Osteoblast (primary cell): ENCODE measurements at regions not wholly inside any gene's neighbourhood (a gene's known extent, or its start where the extent isn't known, plus 50 kb on each side); places are given as distances from the start of the nearest gene placed in this dataset.

Source experiments
- DNase-seq: peaks from one replicate; pipeline ENCODE4 v3.0.0; 2011; ENCODE audit warnings: low spot score, mixed read lengths; ENCODE audit not compliant: insufficient read length; ENCODE audit errors: missing footprints
- H2AFZ ChIP-seq: 2 replicates; pipeline ENCODE4 v1.6.0; 2011; ENCODE audit warnings: mild to moderate bottlenecking, low read length
- H3K27ac ChIP-seq: 2 replicates; pipeline ENCODE4 v1.5.1; 2011; ENCODE audit warnings: mild to moderate bottlenecking, low read depth, low read length, moderate library complexity
- H3K27me3 ChIP-seq: 2 replicates; pipeline ENCODE4 v1.6.0; 2012; ENCODE audit warnings: mild to moderate bottlenecking, control low read depth, inconsistent platforms, low read length, moderate library complexity; ENCODE audit not compliant: insufficient read depth
- H3K36me3 ChIP-seq: 2 replicates; pipeline ENCODE4 v1.5.1; 2011; ENCODE audit warnings: mild to moderate bottlenecking, low read length, control low read depth, moderate library complexity; ENCODE audit not compliant: insufficient read depth
- H3K4me1 ChIP-seq: 2 replicates; pipeline ENCODE4 v1.5.1; 2011; ENCODE audit warnings: mild to moderate bottlenecking, low read length, control low read depth, moderate library complexity; ENCODE audit not compliant: insufficient read depth
- H3K4me2 ChIP-seq: 2 replicates; pipeline ENCODE4 v1.6.0; 2011; ENCODE audit warnings: mild to moderate bottlenecking, low read length; ENCODE audit not compliant: insufficient read depth
- H3K4me3 ChIP-seq: fragments of 200-600 bp; sonication (generic); 3 replicates; pipeline ENCODE4 v1.5.1; 2012; ENCODE audit warnings: mild to moderate bottlenecking, low read length, inconsistent platforms; ENCODE audit not compliant: insufficient read depth
- H3K79me2 ChIP-seq: 2 replicates; pipeline ENCODE4 v1.6.0; 2012; ENCODE audit warnings: mild to moderate bottlenecking, low read length, control low read depth, inconsistent platforms; ENCODE audit not compliant: insufficient read depth
- H3K9me3 ChIP-seq: 2 replicates; pipeline ENCODE4 v1.5.1; 2011; ENCODE audit warnings: low read depth, low read length, control low read depth
- H4K20me1 ChIP-seq: 2 replicates; pipeline ENCODE4 v1.6.0; 2012; ENCODE audit warnings: mild to moderate bottlenecking, low read length, control low read depth; ENCODE audit not compliant: insufficient read depth
- CTCF ChIP-seq: IDR thresholded peaks from 2 replicates; pipeline ENCODE4 v1.5.1; 2011; ENCODE audit warnings: mild to moderate bottlenecking, low read depth, low read length, moderate library complexity; ENCODE audit errors: extremely low read depth

- Histone ChIP-seq H3K79me2 (no peaks in the 10 kb centered on the region), H2AFZ (no peak overlapping the region), H3K27ac (no peak overlapping the region), H3K27me3 (no peaks in the 10 kb centered on the region), H3K4me2 (no peak overlapping the region), H3K36me3 (no peaks in the 10 kb centered on the region), H3K4me1 (no peaks in the 10 kb centered on the region), H4K20me1 (no peaks in the 10 kb centered on the region), H3K9me3 (no peaks in the 10 kb centered on the region), H3K4me3 (no peak overlapping the region)
- no peak for DNase-seq
- no peak for TF ChIP-seq CTCF
These were observed 315.3 kb downstream of the PTTG2 start for GRCh38 chr4:38275331-38276100.

- Histone ChIP-seq H4K20me1 (no peaks in the 10 kb centered on the region), H3K27me3 (no peaks in the 10 kb centered on the region), H3K27ac (no peak overlapping the region), H3K4me1 (no peaks in the 10 kb centered on the region), H3K4me3 (no peak overlapping the region), H3K79me2 (no peaks in the 10 kb centered on the region), H3K36me3 (no peaks in the 10 kb centered on the region), H3K4me2 (no peak overlapping the region), H2AFZ (no peak overlapping the region), H3K9me3 (no peaks in the 10 kb centered on the region)
- no peak for DNase-seq
- TF ChIP-seq CTCF = no peak
These were observed 318.1 kb downstream of the PTTG2 start for GRCh38 chr4:38278255-38278654.

GRCh38 chr4:38279077-38279476 is 318.9 kb downstream of the PTTG2 start:
- Histone ChIP-seq H3K4me3 (no peak overlapping the region), H3K4me2 (no peak overlapping the region), H3K27ac (no peak overlapping the region), H3K36me3 (no peaks in the 10 kb centered on the region), H3K79me2 (no peaks in the 10 kb centered on the region), H2AFZ (no peak overlapping the region), H3K4me1 (no peaks in the 10 kb centered on the region), H3K27me3 (no peaks in the 10 kb centered on the region), H3K9me3 (no peaks in the 10 kb centered on the region), H4K20me1 (no peaks in the 10 kb centered on the region)
- no peak for DNase-seq
- no peak for TF ChIP-seq CTCF

- Histone ChIP-seq H2AFZ (no peak overlapping the region), H3K4me2 (no peak overlapping the region), H3K4me1 (peaks cover under 1% of the 10 kb centered on the region), H3K36me3 (no peaks in the 10 kb centered on the region), H3K79me2 (no peaks in the 10 kb centered on the region), H3K4me3 (no peak overlapping the region), H3K9me3 (no peaks in the 10 kb centered on the region), H4K20me1 (no peaks in the 10 kb centered on the region), H3K27me3 (no peaks in the 10 kb centered on the region), H3K27ac (no peak overlapping the region)
- TF ChIP-seq CTCF = no peak
- no peak for DNase-seq
These were observed 319.6 kb downstream of the PTTG2 start for GRCh38 chr4:38279650-38280322.
